LHCN-M2 (cell line): ENCODE measurements at regions not wholly inside any gene's neighbourhood (a gene's known extent, or its start where the extent isn't known, plus 50 kb on each side); places are given as distances from the start of the nearest gene placed in this dataset.

Experiments
- DNase-seq: peaks from one replicate; pipeline ENCODE4 v3.0.0-alpha.2; 2012; ENCODE audit warnings: low read depth

GRCh38 chr11:32265911-32266310 lies 169.4 kb downstream of the WT1 start:
- DNase-seq, result no peak

GRCh38 chr11:32266601-32267000 lies 168.7 kb downstream of the WT1 start:
- DNase-seq, result no peak

- DNase-seq, result no peak
These were observed 167.6 kb downstream of the WT1 start for GRCh38 chr11:32267679-32268187.

- DNase-seq, result no peak
These were observed 161.4 kb downstream of the WT1 start for GRCh38 chr11:32273931-32274330.

- DNase-seq, result no peak
These were observed 155.7 kb downstream of the WT1 start for GRCh38 chr11:32279672-32280071.

GRCh38 chr11:32280339-32280738 lies 155.0 kb downstream of the WT1 start:
- no peak for DNase-seq

GRCh38 chr11:32288276-32288675 lies 147.1 kb downstream of the WT1 start:
- DNase-seq, result no peak

GRCh38 chr11:32289701-32290100 lies 145.6 kb downstream of the WT1 start:
- no peak for DNase-seq

- no peak for DNase-seq
These were observed 144.6 kb downstream of the WT1 start for GRCh38 chr11:32290783-32291182.

GRCh38 chr11:32297611-32298011 lies 137.7 kb downstream of the WT1 start:
- peak; percentile 53 for DNase-seq

GRCh38 chr11:32302826-32303225 lies 132.5 kb downstream of the WT1 start:
- DNase-seq, result no peak

- DNase-seq, result no peak
These were observed 130.8 kb downstream of the WT1 start for GRCh38 chr11:32304521-32304920.

GRCh38 chr11:32305460-32305859 lies 129.9 kb downstream of the WT1 start:
- no peak for DNase-seq

- DNase-seq, result no peak
These were observed 127.9 kb downstream of the WT1 start for GRCh38 chr11:32307471-32307870.

GRCh38 chr11:32307913-32308312 lies 127.4 kb downstream of the WT1 start:
- no peak for DNase-seq

- DNase-seq, result no peak
These were observed 125.7 kb downstream of the WT1 start for GRCh38 chr11:32309530-32310213.

- no peak for DNase-seq
These were observed 125.1 kb downstream of the WT1 start for GRCh38 chr11:32310214-32310601.

- DNase-seq, result no peak
These were observed 123.8 kb downstream of the WT1 start for GRCh38 chr11:32311346-32312065.

GRCh38 chr11:32312206-32312817 lies 123.0 kb downstream of the WT1 start:
- no peak for DNase-seq

- DNase-seq, result peak; percentile 66
These were observed 122.4 kb downstream of the WT1 start for GRCh38 chr11:32312865-32313403.

GRCh38 chr11:32313477-32313876 lies 121.9 kb downstream of the WT1 start:
- no peak for DNase-seq

- DNase-seq, result no peak
These were observed 120.2 kb downstream of the WT1 start for GRCh38 chr11:32315121-32315520.
